ENCODE measurements at regions not wholly inside any gene's neighbourhood (a gene's known extent, or its start where the extent isn't known, plus 50 kb on each side); places are given as distances from the start of the nearest gene placed in this dataset.
"Not testable (repeated sequence)": the region's sequence is repeated elsewhere in the genome, so short reads cannot be mapped to it uniquely, and the experiment has no call there.

DNA sequence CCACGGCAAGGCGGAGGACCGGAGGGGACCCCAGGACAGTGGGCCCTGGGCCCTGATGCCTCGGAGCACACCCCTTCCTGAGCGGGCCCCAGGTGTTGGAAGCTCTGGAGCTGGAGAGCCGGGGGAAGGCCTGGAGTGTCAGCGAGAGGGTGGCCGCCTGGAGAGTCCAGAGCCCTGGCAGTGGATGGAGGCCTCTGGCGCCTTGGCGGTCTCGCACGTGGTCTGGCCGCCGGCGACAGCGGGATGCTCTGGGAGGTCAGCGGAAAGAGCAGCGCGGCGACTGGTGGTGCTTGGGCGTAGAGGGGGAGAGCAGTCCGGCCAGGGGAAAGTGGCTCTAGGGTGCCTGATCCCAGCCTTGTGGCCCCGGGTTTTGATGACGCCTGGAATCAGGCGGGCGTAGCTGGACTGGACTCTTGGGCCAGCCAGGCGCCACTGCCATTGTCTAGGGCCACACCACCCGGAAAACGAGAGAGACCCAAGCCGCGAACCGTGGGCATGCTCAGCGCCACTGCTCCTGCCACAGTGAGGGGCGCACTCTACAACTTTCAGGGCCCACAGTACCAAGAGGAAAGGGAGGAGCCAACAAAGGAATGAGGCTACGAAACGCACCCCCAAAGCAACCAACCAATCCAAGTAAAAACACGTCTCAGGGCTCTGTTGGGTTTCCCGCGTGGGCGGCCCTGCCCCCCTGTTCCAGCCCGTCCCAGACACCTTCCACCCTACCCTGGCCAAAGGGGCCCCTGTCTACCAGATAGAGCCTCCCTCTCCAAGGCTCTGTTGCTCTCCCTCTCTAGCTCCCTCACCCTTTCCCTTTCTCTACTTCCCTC, 1381.2 kb upstream of the DEFB115 start:
- ATAC-seq = not testable (repeated sequence)

DNA sequence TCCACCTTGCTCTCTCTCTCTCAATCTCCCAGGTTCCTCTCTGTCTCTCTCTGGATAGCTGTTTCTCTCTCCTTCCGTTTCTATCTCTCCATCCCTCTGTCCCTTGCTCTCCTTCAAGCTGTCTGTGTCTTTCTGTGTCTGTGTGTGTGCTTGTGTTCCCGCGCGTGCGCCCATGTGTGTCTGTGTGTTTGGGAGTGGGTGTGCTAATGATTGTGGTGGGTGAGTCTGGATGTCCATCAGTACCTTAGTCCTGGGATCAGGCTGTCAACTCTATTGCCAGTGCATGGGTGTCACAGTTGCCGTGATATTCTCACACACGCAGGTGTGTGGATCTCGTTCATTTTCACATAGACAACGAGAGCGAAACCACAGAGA, 1380.6 kb upstream of the DEFB115 start:
- TF ChIP-seq ZC3H10 (CRISPR knock-in tag; IDR thresholded peaks at IDR 0.05) (no peak), ZFP30 (CRISPR knock-in tag; IDR thresholded peaks at IDR 0.05) (no peak), TOX (CRISPR knock-in tag; IDR thresholded peaks at IDR 0.05; ENCODE audit: borderline replicate concordance) (no peak), ESRRG (CRISPR knock-in tag; IDR thresholded peaks at IDR 0.05) (no peak)

DNA sequence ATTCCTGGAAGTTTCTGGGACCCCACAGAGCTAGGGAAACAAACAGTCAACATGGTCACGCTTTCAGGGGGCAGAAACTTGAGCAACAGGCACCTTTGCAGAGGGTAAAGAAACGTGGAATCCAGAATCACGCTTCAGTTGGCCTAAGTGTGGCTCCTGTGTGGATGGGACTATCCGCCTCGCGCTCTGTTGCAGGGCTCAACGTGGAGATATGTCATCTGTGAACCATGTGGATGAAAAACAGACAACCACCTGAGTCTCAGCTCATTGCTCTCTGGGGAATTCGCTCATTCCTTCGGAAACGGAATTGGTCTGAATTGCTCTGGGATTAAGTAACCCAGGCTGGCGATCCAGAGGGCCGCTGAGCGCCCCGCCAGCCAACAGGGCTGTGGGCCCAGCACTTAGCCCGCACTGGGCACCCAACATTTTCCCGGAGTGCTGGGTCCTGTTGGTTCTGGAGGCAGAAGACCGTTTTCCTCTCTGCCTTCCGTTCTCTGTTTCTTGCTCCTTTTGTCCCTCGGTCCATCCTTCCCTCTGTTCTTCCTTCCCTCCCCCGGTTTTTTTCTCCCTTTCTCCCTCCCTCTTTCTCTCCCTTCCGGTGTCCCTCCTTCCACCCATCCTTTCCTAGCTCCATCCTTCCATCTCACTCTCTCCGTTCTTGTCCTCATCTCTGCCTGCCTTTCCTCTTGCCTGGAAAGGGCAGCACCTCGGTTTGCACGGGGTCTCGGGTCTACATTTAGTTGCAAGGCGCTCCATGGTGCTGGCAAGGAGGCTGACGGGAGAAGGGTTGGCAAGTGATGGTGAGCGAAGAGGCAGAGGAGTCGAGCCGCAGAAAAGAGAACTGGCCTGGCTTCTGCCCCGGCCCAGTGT, 1379.8 kb upstream of the DEFB115 start:
- ATAC-seq = not testable (repeated sequence)

More for the DNA sequence above, 1380.6 kb upstream of the DEFB115 start:
- ATAC-seq = no peak

DNA sequence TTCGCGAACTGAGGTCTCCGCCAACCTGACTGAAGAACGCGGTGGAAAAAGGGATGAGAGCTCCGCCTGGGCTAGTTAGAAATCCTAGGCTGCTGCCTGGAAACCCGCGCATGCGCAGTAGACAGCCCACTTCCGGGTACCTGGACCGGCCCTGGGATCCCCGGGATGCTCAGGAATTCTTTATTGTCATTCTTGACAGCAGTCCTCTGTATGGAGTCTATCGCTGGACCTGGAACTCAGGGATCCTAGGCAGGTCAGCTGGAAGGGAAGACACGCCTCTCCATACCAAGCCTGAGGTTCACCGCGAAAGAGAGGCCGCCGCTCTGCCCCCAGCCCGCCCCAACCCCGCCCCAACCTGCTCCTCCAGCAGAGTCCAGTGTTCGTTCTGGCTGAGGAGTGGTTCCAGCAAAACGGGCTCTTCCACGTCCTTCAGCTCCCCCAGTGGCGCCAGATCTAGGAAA, 1379.2 kb upstream of the DEFB115 start:
- TF ChIP-seq ZNF70 (CRISPR knock-in tag; IDR thresholded peaks at IDR 0.05) (no peak), OSR1 (CRISPR knock-in tag; IDR thresholded peaks at IDR 0.05) (no peak), ARNTL (CRISPR knock-in tag; IDR thresholded peaks at IDR 0.05; ENCODE audit: borderline replicate concordance, low read depth) (no peak), ZNF565 (CRISPR knock-in tag; conservative IDR thresholded peaks at IDR 0.05; ENCODE audit: low read depth) (no peak), ZFP3 (CRISPR knock-in tag; IDR thresholded peaks at IDR 0.05) (no peak), TOX (CRISPR knock-in tag; IDR thresholded peaks at IDR 0.05; ENCODE audit: borderline replicate concordance) (no peak), ESRRG (CRISPR knock-in tag; IDR thresholded peaks at IDR 0.05) (no peak), ZFP30 (CRISPR knock-in tag; IDR thresholded peaks at IDR 0.05) (no peak)
- TF ChIP-seq, protein P1, sequence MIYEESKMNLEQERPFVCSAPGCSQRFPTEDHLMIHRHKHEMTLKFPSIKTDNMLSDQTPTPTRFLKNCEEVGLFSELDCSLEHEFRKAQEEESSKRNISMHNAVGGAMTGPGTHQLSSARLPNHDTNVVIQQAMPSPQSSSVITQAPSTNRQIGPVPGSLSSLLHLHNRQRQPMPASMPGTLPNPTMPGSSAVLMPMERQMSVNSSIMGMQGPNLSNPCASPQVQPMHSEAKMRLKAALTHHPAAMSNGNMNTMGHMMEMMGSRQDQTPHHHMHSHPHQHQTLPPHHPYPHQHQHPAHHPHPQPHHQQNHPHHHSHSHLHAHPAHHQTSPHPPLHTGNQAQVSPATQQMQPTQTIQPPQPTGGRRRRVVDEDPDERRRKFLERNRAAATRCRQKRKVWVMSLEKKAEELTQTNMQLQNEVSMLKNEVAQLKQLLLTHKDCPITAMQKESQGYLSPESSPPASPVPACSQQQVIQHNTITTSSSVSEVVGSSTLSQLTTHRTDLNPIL (CRISPR knock-in tag; IDR thresholded peaks at IDR 0.05; ENCODE audit: low read depth) = no peak
- TF ChIP-seq, protein P2, sequence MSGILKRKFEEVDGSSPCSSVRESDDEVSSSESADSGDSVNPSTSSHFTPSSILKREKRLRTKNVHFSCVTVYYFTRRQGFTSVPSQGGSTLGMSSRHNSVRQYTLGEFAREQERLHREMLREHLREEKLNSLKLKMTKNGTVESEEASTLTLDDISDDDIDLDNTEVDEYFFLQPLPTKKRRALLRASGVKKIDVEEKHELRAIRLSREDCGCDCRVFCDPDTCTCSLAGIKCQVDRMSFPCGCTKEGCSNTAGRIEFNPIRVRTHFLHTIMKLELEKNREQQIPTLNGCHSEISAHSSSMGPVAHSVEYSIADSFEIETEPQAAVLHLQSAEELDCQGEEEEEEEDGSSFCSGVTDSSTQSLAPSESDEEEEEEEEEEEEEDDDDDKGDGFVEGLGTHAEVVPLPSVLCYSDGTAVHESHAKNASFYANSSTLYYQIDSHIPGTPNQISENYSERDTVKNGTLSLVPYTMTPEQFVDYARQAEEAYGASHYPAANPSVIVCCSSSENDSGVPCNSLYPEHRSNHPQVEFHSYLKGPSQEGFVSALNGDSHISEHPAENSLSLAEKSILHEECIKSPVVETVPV (CRISPR knock-in tag; IDR thresholded peaks at IDR 0.05) = no peak
- TF ChIP-seq, protein P3, sequence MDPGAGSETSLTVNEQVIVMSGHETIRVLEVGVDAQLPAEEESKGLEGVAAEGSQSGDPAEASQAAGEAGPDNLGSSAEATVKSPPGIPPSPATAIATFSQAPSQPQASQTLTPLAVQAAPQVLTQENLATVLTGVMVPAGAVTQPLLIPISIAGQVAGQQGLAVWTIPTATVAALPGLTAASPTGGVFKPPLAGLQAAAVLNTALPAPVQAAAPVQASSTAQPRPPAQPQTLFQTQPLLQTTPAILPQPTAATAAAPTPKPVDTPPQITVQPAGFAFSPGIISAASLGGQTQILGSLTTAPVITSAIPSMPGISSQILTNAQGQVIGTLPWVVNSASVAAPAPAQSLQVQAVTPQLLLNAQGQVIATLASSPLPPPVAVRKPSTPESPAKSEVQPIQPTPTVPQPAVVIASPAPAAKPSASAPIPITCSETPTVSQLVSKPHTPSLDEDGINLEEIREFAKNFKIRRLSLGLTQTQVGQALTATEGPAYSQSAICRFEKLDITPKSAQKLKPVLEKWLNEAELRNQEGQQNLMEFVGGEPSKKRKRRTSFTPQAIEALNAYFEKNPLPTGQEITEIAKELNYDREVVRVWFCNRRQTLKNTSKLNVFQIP (CRISPR knock-in tag; IDR thresholded peaks at IDR 0.05; ENCODE audit: borderline replicate concordance, low read depth) = no peak
- ATAC-seq = peak; percentile 96

DNA sequence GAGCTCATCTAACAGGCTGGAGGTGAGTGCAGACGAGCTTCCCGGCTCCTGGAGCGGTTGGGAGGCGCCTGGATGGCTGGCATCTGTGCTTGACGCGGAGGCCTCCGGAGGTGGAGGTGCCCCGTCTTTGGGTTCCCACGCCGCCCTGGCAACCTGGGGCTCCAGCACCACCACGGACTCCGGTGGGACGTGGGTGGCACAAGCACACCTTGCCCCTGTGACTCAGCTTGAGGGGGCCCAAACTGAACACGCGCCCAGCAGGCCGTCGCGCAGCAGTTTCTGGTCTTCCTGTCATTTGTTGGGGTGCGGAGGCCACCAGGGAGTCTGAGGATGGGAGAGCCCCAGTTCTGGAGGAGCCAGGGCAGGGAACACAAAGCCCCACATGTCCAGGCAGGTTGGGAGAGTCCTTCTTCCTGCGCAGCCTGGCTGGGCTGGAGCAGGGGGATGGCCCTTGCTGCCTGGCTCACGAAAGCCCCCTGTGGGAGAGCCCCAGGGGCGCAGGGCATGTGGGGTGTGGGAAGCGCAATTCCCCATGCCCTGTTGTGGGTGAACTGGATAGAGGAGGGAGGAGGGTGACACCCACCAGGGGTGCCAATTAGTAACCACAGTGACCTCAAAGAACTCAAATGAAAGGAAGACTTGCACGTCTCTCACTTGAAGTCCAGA, 1378.6 kb upstream of the DEFB115 start:
- TF ChIP-seq SNAI2 (CRISPR knock-in tag; IDR thresholded peaks at IDR 0.05) = no peak
- TF ChIP-seq OSR1 (CRISPR knock-in tag; IDR thresholded peaks at IDR 0.05) = no peak
- TF ChIP-seq ZFP3 (CRISPR knock-in tag; IDR thresholded peaks at IDR 0.05) = no peak
- no peak for TF ChIP-seq ARNTL (CRISPR knock-in tag; IDR thresholded peaks at IDR 0.05; ENCODE audit: borderline replicate concordance, low read depth)
- TF ChIP-seq TCF4 (CRISPR knock-in tag; IDR thresholded peaks at IDR 0.05; ENCODE audit: borderline replicate concordance) = no peak
- TF ChIP-seq CSDC2 (CRISPR knock-in tag; IDR thresholded peaks at IDR 0.05) = no peak
- TF ChIP-seq ZC3H10 (CRISPR knock-in tag; IDR thresholded peaks at IDR 0.05) = no peak
- peak; percentile 40 for ATAC-seq

DNA sequence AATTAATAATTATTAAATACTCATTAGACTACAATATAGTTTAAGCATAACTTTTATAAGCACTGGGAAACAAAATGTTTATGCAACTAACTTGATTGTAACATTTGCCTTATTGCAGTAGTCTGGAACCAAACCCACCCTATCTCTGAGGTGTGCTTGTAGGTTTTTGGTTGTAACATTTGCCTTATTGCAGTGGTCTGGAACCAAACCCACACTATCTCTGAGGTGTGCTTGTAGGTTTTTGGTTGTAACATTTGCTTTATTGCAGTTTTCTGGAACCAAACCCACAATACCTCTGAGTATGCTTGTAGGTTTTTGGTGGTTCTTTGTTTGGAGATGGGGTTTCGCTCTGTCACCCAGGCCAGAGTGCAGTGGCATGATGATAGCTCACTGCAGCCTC, 1376.4 kb upstream of the DEFB115 start:
- ATAC-seq = not testable (repeated sequence)

DNA sequence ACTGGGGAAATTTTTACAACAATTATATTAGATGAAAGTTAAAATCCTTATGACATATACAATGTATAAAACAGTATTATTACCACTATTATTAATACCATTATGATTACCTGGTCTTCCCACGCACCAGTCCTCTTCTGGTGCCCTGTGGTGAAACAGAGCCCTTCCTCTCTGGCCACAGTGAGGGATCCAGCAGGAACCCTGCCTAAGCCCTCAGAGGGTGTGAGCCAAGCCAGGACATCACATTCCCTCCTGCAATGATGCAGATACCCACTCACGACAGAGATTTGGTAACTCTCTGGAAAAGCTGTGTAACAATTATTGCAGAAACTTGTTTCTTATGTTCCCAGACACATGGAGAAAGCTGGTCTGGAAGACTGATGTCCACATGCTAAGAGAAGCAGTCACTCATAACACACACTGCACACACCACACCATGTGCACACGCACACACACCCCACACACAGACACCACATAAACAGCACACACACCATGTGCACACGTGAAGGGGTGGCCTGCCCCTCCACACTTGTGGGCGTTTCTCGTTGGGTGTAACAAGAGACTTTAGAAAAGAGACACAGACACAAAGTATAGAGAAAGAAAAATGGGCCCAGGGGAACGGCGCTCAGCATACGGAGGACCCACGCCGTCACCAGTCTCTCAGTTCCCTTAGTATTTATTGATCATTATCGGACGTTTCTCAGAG, 1373.8 kb upstream of the DEFB115 start:
- ATAC-seq = peak; percentile 22

DNA sequence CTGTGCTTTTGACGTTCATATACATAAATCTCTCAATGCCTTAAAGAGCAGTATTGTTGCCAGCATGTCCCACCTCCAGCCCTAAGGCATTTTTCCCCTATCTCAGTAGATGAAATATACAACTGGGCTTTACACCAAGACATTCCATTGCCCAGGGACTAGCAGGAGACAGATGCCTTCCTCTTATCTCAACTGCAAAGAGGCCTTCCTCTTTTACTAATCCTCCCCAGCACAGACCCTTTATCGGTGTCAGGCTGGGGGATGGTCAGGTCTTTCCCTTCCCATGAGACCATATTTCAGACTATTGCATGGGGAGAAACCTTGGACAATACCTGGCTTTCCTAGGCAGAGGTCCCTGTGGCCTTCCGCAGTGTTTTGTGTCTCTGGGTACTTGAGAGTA, 1373.1 kb upstream of the DEFB115 start:
- ATAC-seq = not testable (repeated sequence)

DNA sequence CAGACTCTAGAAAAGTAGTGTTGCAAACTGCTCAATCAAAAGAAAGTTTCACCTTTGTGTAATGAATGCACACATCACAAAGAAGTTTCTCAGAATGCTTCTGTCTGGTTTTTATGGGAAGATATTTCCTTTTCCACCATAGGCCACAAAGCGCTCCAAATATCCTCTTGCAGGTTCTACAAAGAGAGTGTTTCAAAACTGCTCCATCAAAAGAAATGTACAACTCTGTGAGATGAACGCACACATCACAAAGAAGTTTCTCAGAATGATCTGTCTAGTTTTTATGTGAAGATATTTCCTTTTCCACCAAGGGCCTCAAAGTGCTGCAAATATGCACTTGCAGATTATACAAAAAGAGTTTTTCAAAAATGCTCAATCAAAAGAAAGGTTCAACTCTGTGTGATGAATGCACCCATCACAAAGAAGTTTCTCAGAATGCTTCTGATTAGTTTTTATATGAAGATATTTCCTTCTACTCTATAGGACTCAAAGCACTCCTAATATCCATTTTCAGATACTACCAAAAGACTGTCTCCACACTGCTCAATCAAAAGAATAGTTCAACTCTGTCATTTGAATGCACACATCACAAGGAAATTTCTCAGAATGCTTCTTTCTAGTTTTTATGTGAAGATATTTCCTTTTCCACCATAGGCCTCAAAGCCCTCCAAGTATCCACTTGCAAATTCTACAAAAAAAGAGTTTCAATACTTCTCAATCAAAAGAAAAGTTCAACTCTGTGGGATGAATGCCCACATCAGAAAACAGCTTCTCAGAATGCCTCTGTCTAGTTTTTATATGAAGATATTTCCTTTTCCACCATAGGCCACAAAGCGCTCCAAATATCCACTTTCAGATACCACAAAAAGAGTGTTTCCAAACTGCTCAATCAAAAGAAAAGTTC, 1371.9 kb upstream of the DEFB115 start:
- not testable (repeated sequence) for ATAC-seq

DNA sequence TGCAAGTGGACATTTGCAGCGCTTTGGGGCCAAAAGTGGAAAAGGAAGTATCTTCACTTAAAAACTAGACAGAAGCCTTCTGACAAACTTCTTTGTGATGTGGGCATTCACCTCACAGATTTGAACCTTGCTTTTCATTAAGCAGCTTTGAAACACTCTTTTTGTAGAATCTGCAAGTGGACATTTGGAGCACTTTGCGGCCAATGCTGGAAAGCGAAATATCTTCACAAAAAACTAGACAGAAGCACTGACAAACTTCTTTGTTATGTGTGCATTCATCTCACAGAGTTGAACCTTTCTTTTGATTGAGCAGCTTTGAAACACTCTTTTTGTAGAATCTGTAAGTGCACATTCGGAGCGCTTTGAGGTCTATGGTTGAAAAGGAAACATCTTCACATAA, 1365.9 kb upstream of the DEFB115 start:
- ATAC-seq = not testable (repeated sequence)

Measured in SK-N-SH treated with all-trans-retinoic acid at 6 μM for 48 hours (cell line).